Spleen (tissue), 11 donors: ENCODE measurements at regions not wholly inside any gene's neighbourhood (a gene's known extent, or its start where the extent isn't known, plus 50 kb on each side); places are given as distances from the start of the nearest gene placed in this dataset.

ENCODE experiments used
- DNase-seq: peaks from one replicate; pipeline ENCODE4 v3.0.0-alpha.2; 2020
- H3K27ac ChIP-seq, 8 donors: fragments of 200-600 bp; sonication (generic) in 7 of 8; 1 replicate in 4 of 8; 2 replicates in 4 of 8; pipeline versions ENCODE4 v1.5.0 to v1.8.0; 2016 to 2021; ENCODE audit warnings: inconsistent platforms in 4 of 8, mild to moderate bottlenecking in 4 of 8, moderate library complexity in 1 of 8
- H3K27me3 ChIP-seq, 7 donors: fragments of 200-600 bp; sonication (generic) in 6 of 7; replicated peaks in 1 of 7; 1 replicate in 4 of 7; 2 replicates in 3 of 7; pipeline versions ENCODE4 v1.5.0 to v1.8.0; 2016 to 2021; ENCODE audit warnings: inconsistent platforms in 3 of 7, mild to moderate bottlenecking in 1 of 7
- H3K36me3 ChIP-seq, 6 donors: fragments of 200-600 bp; sonication (generic) in 5 of 6; 1 replicate in 4 of 6; 2 replicates in 2 of 6; pipeline versions ENCODE4 v1.5.0 to v1.8.0; 2016 to 2021; ENCODE audit warnings: inconsistent platforms in 2 of 6
- H3K4me1 ChIP-seq, 6 donors: fragments of 200-600 bp; sonication (generic) in 5 of 6; 1 replicate in 3 of 6; 2 replicates in 3 of 6; pipeline versions ENCODE4 v1.5.0 to v1.8.0; 2016 to 2021; ENCODE audit warnings: inconsistent platforms in 3 of 6
- H3K4me3 ChIP-seq, 8 donors: fragments of 200-600 bp; sonication (generic) in 7 of 8; 1 replicate in 4 of 8; 2 replicates in 4 of 8; pipeline versions ENCODE4 v1.5.0 to v1.8.0; 2016 to 2021; ENCODE audit warnings: inconsistent platforms in 4 of 8, mild to moderate bottlenecking in 4 of 8, moderate library complexity in 2 of 8
- H3K9me3 ChIP-seq, 8 donors: fragments of 200-600 bp; sonication (generic) in 7 of 8; 1 replicate in 4 of 8; 2 replicates in 4 of 8; pipeline versions ENCODE4 v1.5.0 to v1.8.0; 2016 to 2021; ENCODE audit warnings: inconsistent platforms in 4 of 8
- POLR2A ChIP-seq, 3 donors: fragments of 450-650 bp; IDR thresholded peaks; one replicate each; pipeline ENCODE4 v1.5.1; 2017; ENCODE audit warnings: antibody characterized with exemption in 3 of 3, mild to moderate bottlenecking in 1 of 3
- POLR2AphosphoS5 ChIP-seq, 3 donors: sonication (generic); formaldehyde crosslinking; IDR thresholded peaks; one replicate each; pipeline ENCODE4 v1.5.1; 2017; ENCODE audit warnings: antibody characterized with exemption in 3 of 3
- WGBS, 5 donors: extraction: QIAGEN DNeasy Blood & Tissue Kit in 3 of 5; methylation state at CpG; one replicate each; pipeline versions ENCODE4 v1.1.5 to v1.1.7; 2013 to 2018; 5-methylcytosine and 5-hydroxymethylcytosine counted together
- intact Hi-C: fragments of 100-400 bp; cut with DNase I; formaldehyde crosslinking; loops from one replicate; pipeline ENCODE4 v1.15.0; 2023; ENCODE audit warnings: low total_unique reads
- small RNA-seq, 4 donors: library from RNA; depleted of rRNA; stranded (forward); fragments of <200 nt; gene quantifications; one replicate each; pipeline ENCODE3, GENCODE V24; 2016
- donor health status: healthy with polysubstance abuse.
- donor health status: DM: no; HTN: no; CAD: no; lungs with moderate emphysema.
- donor health status: DM: no; HTN: no; CAD: no.
- donor health status: Bipolar disorder and iron deficiency.
- donor health status: healthy.
- donor health status: DM: no; HTN: no; CAD: no.
- donor health status: DM: yes; HTN: yes; CAD: no.

GRCh38 chr15:86028961-86029360 lies 50.7 kb upstream of the AGBL1 start:
- no peaks in the 10 kb centered on the region for H3K36me3 ChIP-seq
- H3K4me1 ChIP-seq, result no peaks in the 10 kb centered on the region
- WGBS, 5 donors, result 62 to 73% (median 72%) methylated on average over 4 of the region's 4 CpGs
- TF ChIP-seq POLR2AphosphoS5 (IDR thresholded peaks at IDR 0.05) (no peak), POLR2A (IDR thresholded peaks at IDR 0.05) (no peak)
- H3K9me3 ChIP-seq, result no peaks in the 10 kb centered on the region
- no peak for DNase-seq
- intact Hi-C loops, result no loop called here
- H3K27ac ChIP-seq, result no peak overlapping the region
- no peak overlapping the region for H3K4me3 ChIP-seq
- H3K27me3 ChIP-seq, result no peaks in the 10 kb centered on the region

Small RNA genes lying in the stretch of these regions (small RNA-seq; reads per million reads assigned to genes)
- 0 reads per million in 4 donors for gene AC104229.1
